Nucleus accumbens (tissue), 56 donors: ENCODE measurements at regions not wholly inside any gene's neighbourhood (a gene's known extent, or its start where the extent isn't known, plus 50 kb on each side); places are given as distances from the start of the nearest gene placed in this dataset.
"Not testable (repeated sequence)": the region's sequence is repeated elsewhere in the genome, so short reads cannot be mapped to it uniquely, and the experiment has no call there.

Source experiments
- DNase-seq, 56 donors: peaks; one replicate each; lab custom pipeline; 2025; lab: John Stamatoyannopoulos, UW

DNA sequence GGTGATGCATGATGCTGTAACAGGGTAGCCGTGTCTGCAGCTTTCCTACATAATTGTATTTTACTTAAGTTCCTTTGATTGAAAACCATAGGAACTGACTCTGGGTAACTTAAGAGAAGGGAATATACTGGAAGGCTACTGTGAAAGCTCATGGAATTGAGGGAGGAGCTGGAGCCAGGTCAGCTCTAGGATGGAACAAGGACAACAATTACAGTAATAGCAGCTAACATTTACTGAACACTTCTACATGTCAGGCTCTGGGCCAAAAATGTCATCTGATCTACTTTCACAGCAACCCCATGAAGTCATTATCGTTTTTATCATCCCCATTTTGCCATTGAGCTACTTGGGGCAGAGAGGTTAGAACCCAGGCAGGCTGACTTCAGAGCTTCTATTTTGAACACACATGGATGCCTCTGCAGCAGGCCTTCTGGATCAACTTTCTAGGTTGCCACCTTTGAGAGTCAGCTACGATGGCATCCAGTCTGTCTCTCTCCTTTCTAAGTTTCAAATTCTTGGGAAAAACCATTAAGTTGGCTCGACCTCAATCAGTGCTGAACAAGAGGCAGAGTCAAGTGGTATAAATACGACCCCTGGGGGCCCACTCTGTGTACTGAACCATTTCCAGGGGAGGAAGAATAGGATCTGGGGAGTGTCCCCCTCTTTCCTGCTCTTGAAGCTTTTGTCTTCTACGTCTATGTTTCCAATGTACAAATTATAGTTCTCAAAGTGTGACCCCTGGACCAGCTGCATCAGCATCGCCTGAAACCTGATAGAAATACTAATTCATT, 272.3 kb upstream of the PLPP4 start:
- DNase-seq = no peak

GRCh38 chr10:120186506-120186905, 270.5 kb upstream of the PLPP4 start:
- DNase-seq = no peak

DNA sequence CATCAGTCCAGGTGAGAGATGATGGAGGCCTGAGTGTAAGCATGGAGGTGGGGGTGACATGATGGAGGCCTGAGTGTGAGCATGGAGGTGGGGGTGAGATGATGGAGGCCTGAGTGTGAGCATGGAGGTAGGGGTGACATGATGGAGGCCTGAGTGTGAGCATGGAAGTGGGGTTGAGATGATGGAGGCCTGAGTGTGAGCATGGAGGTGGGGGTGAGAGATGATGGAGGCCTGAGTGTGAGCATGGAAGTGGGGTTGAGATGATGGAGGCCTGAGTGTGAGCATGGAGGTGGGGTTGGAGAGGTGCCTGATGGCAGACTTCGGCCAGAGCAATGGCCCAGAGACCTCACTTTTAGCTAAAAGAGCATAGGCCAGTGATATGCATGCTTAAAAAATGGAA, 269.9 kb upstream of the PLPP4 start:
- DNase-seq = not testable (repeated sequence)

DNA sequence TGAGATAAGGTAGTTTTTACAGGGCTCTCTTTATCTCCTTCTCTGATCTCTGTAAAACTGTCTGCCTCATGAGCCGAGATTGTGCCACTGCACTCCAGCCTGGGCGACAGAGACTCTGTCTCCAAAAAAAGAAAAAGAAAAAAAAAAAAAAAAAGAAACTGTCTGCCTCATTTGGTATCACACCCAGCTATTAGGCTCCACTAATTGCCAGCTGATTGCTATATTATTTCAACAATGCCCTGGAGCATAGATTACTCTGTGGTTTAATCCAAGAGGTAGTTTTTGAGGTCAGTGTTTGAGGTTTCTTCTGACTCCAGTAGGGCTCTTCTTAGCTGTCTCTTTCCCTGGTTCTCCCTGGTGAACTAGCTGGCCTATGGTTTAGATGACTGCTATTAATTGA, 268.1 kb upstream of the PLPP4 start:
- no peak for DNase-seq

GRCh38 chr10:120195984-120196712, 260.9 kb upstream of the PLPP4 start:
- DNase-seq = no peak

- no peak for DNase-seq
Observed at GRCh38 chr10:120204877-120205276, 252.2 kb upstream of the PLPP4 start.

DNA sequence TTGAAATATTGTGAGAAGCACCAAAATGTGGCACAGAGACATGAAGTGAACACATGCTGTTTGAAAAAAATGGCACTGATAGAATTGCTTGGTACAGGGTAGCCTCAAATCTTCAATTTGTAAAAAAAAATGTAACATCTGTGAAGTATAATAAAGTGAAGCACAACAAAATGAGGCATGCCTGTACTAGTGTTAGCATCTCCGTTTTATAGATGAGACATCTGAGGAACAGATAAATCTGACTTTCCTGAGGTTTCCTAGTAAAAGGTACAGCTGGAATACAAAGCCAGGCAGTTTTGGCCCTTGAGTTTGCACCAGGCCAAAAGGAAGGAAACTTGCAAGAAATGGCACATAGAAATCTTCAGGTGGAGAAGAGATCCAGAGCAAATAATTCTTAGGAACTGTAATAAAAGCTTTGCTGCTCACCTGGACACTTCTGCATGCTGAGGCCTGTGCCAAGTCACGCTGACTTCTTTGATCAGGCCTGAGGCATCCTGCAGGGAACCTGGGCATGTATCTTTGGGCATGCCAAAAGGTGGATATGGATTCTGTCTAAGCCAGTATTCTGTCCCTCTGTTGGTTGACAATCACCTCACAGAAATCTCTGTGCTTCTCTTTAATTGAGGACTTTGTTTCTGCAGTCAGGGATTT, 251.5 kb upstream of the PLPP4 start:
- DNase-seq = no peak

GRCh38 chr10:120208488-120208887, 248.5 kb upstream of the PLPP4 start:
- no peak for DNase-seq

GRCh38 chr10:120209124-120209762, 247.8 kb upstream of the PLPP4 start:
- DNase-seq = no peak

GRCh38 chr10:120212275-120212674, 244.8 kb upstream of the PLPP4 start:
- DNase-seq = no peak

GRCh38 chr10:120213283-120213682, 243.7 kb upstream of the PLPP4 start:
- DNase-seq = not testable (repeated sequence)

DNA sequence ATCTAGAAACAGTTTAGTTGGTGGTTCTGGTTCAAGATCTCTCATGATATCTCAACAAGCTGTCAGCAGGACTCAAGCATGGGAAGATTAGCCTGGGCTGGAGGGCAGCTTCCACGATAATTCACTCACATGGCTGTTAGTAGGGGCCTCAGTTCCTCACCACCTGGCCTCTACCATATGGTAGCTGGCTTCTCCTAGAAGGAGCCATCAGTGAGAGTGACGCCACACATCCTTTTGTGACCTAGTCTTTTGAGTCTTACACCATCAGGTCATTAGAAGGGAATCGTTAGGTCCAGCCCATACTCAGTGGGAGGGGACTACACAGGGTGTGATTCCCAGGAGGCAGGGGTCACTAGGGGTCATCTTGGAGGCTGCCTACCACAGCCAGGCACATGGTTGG, 239.3 kb upstream of the PLPP4 start:
- no peak for DNase-seq

DNA sequence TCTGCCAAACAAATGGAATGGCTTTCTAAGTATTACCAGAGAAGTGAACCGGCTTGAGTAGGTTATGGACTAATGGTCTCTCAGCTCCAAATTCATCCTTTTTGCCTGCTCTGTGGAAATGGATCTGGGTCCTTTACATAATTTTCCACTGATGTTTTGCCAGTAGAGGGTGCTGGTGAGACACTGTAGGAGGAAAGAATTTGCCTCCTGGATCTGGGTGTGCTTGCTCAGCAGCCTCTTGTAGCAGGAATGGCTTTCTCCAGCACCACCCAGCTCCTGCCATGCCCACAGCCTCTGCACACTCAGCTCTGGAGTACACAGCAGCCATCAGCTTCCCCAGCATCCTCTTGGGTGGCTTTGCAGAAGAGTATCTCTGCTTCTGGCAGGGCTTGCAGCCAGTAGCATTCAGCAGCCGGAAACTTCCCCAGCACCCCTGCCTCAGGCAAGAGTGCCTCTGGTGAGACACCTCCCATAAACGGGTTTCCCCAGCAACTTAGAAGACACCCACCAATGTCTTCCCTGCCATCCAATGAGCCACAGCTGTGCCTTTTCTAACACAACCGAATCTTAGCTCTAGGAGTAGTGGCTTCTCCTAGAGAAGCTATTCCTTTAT, 235.0 kb upstream of the PLPP4 start:
- DNase-seq = no peak

DNA sequence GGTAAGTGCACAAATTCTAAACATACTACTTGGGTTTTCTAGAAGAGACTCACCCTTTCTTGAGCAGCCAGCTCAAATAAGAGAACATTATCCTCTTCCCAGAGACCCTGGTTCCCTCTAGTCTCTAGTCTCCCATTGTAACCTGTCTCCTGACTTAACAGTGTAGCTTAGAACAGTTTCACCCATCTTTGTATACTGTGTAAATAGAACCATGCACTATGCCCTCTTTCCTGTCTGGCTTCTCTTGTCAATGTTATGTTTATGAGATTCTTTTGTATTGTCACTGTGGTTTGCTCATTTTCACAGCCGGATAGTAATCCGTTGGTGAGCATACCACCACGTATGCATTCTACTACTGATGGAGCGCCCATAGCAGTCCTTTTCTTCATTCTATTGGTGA, 227.4 kb upstream of the PLPP4 start:
- no peak for DNase-seq

- not testable (repeated sequence) for DNase-seq
Observed at GRCh38 chr10:120239695-120240094, 217.3 kb upstream of the PLPP4 start.

DNA sequence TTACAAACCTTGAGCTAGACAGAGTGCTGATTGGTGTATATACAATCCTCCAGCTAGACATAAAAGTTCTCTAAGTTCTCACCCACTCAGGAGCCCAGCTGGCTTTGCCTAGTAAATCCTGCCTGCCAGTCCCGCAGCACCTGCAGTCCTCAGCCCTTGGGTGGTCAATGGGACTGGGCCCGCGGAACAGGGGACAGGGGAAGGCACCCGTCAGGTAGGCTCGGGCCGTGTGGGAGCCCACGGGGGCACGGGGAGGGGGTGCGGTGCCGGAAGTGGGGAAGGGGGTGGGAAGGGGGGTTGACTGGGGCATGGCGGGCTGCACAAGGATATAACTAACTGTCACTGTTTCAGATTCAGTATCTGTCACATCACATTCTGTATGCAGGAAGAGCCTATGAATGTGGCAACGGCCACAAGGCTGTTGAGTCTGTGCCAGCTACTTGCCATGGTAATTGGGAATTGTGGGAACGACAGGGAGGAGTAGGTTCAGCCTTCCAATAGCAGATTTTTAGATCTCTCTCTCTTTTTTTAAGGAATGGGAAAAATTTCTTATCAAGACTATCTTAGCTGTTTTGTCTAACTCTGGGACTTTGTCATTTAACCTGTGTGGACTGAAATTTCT, 205.1 kb upstream of the PLPP4 start:
- no peak for DNase-seq

DNA sequence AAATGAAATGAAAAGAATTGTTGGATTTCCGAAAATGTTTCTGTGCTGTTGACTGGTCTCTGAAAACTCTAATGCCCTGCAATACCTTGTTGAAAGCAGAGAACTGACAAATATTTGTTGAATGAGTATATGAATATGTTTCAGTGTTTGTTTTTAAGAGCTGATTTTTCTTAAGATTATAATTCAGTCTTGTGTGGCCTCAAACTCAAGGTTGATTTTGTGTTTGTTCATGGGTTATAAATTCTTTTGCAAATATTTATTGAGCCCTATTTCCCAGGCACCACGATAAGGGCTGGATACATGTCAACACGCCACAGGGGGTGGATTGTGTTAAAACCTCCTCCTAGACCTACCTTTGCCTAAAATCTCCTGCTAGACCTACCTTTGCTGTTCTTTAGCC, 203.9 kb upstream of the PLPP4 start:
- DNase-seq = no peak

- DNase-seq = no peak
Observed at GRCh38 chr10:120260456-120260855, 196.6 kb upstream of the PLPP4 start.

DNA sequence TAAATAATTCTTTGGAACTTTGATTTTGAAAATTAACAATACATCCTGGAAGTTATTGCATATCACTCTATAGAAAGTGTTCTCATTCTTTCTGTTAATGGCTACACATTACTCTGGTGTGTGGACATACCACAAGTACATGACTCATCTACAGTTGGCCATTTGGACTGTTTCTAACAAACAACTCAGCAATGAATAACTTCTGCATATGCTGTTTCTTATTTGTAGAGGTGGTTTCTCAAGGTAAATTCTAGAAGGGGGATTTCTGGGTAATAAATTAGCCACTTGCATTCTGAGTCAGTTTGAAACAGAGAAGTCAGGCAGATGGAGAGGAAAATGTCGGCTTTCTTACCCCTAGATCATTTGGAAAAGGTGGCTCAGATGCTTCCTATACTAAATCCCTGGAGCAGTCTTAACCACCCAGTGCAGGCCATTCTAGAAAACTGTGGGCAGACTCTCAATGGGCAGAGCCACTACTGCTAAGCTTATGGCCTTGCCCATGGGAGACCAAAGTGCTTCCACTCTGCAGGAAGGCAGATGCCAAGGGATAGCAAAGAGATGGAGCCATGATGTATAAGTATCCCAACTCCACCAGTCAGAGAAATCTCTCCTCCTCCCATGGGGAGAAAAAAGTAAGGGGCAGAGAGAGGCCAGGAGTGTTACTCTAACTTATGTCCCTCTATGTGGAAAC, 194.0 kb upstream of the PLPP4 start:
- no peak for DNase-seq

DNA sequence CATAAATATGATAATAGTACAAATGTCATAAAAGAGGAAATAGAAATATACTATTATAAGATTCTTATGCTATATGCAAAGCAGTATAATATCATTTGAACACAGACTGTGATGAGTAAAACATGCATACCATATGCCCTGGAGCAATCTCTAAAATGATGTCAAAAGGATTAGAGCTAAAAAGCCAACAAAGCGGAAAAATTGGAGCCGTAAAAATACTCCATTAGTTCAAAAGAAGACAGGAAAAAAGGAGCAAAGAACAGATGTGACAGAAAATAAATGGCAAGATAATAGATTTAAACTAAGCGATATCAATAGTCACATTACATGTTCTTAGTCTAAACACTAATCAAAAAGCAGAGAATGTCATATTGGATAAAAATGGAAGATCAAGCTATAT, 191.0 kb upstream of the PLPP4 start:
- no peak for DNase-seq
